Liver (tissue), 8 donors: ENCODE measurements at regions not wholly inside any gene's neighbourhood (a gene's known extent, or its start where the extent isn't known, plus 50 kb on each side); places are given as distances from the start of the nearest gene placed in this dataset.

Experiments
- DNase-seq: peaks from one replicate; pipeline ENCODE4 v3.0.0-alpha.2; 2017; ENCODE audit warnings: low spot score
- H3K27ac ChIP-seq, 2 donors: one replicate each; pipeline ENCODE4 v1.7.0; 2013; ENCODE audit warnings: inconsistent platforms in 2 of 2, low read length in 2 of 2, control low read depth in 1 of 2, low read depth in 1 of 2, mild to moderate bottlenecking in 1 of 2
- H3K27me3 ChIP-seq, 4 donors: one replicate each; pipeline versions ENCODE4 v1.6.1 to v1.7.0; 2013; ENCODE audit warnings: low read length in 3 of 4, inconsistent platforms in 1 of 4, mild to moderate bottlenecking in 1 of 4, moderate library complexity in 1 of 4; ENCODE audit not compliant: control insufficient read depth in 4 of 4, insufficient read depth in 4 of 4
- H3K36me3 ChIP-seq, 4 donors: one replicate each; pipeline versions ENCODE4 v1.6.1 to v1.7.0; 2013; ENCODE audit warnings: low read length in 3 of 4, mild to moderate bottlenecking in 3 of 4, low read depth in 1 of 4, moderate library complexity in 1 of 4; ENCODE audit not compliant: control insufficient read depth in 4 of 4, insufficient read depth in 3 of 4
- H3K4me1 ChIP-seq, 4 donors: one replicate each; pipeline versions ENCODE4 v1.6.1 to v1.7.0; 2013; ENCODE audit warnings: low read length in 3 of 4, mild to moderate bottlenecking in 3 of 4, moderate library complexity in 1 of 4; ENCODE audit not compliant: control insufficient read depth in 4 of 4, insufficient read depth in 4 of 4
- H3K4me3 ChIP-seq, 3 donors: one replicate each; pipeline versions ENCODE4 v1.6.1 to v1.7.0; 2013; ENCODE audit warnings: low read length in 3 of 3, control low read depth in 1 of 3, low read depth in 1 of 3, mild to moderate bottlenecking in 1 of 3
- H3K9ac ChIP-seq, 2 donors: one replicate each; pipeline ENCODE4 v1.7.0; 2013; ENCODE audit warnings: low read length in 2 of 2, mild to moderate bottlenecking in 2 of 2, moderate library complexity in 2 of 2, control low read depth in 1 of 2, low read depth in 1 of 2
- H3K9me3 ChIP-seq, 4 donors: one replicate each; pipeline versions ENCODE4 v1.6.1 to v1.7.0; 2013; ENCODE audit warnings: low read length in 3 of 4; ENCODE audit not compliant: control insufficient read depth in 4 of 4
- EGR1 ChIP-seq, 2 donors: IDR thresholded peaks; 2 replicates each; pipeline ENCODE4 v1.6.1; 2016 to 2018; ENCODE audit warnings: antibody characterized with exemption in 2 of 2, low read depth in 2 of 2
- FOXA1 ChIP-seq: IDR thresholded peaks from 2 replicates; pipeline ENCODE4 v1.6.1; 2016; ENCODE audit warnings: antibody characterized with exemption
- FOXA2 ChIP-seq: IDR thresholded peaks from 2 replicates; pipeline ENCODE4 v1.6.1; 2016; ENCODE audit warnings: antibody characterized with exemption
- GABPA ChIP-seq, 2 donors: IDR thresholded peaks in 1 of 2; conservative IDR thresholded peaks in 1 of 2; 2 replicates each; pipeline ENCODE4 v1.6.1; 2016; ENCODE audit warnings: antibody characterized with exemption in 2 of 2, mild to moderate bottlenecking in 1 of 2, moderate library complexity in 1 of 2
- HNF4A ChIP-seq, 2 donors: conservative IDR thresholded peaks; 2 replicates each; pipeline ENCODE4 v1.6.1; 2016; ENCODE audit warnings: antibody characterized with exemption in 2 of 2, mild to moderate bottlenecking in 2 of 2
- HNF4G ChIP-seq: IDR thresholded peaks from 2 replicates; pipeline ENCODE4 v1.6.1; 2016; ENCODE audit warnings: antibody characterized with exemption
- JUND ChIP-seq, 2 donors: IDR thresholded peaks; 2 replicates each; pipeline ENCODE4 v1.6.1; 2016; ENCODE audit warnings: antibody characterized with exemption in 2 of 2
- NR2F2 ChIP-seq: IDR thresholded peaks from 2 replicates; pipeline ENCODE4 v1.6.1; 2016; ENCODE audit warnings: antibody characterized with exemption
- RAD21 ChIP-seq, 2 donors: IDR thresholded peaks; 2 replicates each; pipeline ENCODE4 v1.6.1; 2016; ENCODE audit warnings: antibody characterized with exemption in 2 of 2, mild to moderate bottlenecking in 2 of 2
- RXRA ChIP-seq, 2 donors: IDR thresholded peaks; 2 replicates each; pipeline ENCODE4 v1.6.1; 2017 to 2018; ENCODE audit warnings: antibody characterized with exemption in 2 of 2, mild to moderate bottlenecking in 1 of 2
- SP1 ChIP-seq: IDR thresholded peaks from 2 replicates; pipeline ENCODE4 v1.6.1; 2018; ENCODE audit warnings: antibody characterized with exemption, mild to moderate bottlenecking
- TAF1 ChIP-seq: conservative IDR thresholded peaks from 2 replicates; pipeline ENCODE4 v1.6.1; 2016; ENCODE audit warnings: antibody characterized with exemption, mild to moderate bottlenecking
- YY1 ChIP-seq: IDR thresholded peaks from 2 replicates; pipeline ENCODE4 v1.6.1; 2016; ENCODE audit warnings: antibody characterized with exemption, mild to moderate bottlenecking
- WGBS: extraction: QIAGEN DNeasy Blood & Tissue Kit; methylation state at CpG from one replicate; pipeline ENCODE4 v1.1.7; 2013; 5-methylcytosine and 5-hydroxymethylcytosine counted together
- TF ChIP-seq, protein P1 (sequence below): fragments of 150-350 bp; IDR thresholded peaks from 2 replicates; pipeline ENCODE4 v1.5.1; 2017; ENCODE audit warnings: improper control_type of control experiment, low read depth, low read length; ENCODE audit not compliant: missing input control
- TF ChIP-seq, protein P2 (sequence below): IDR thresholded peaks from 2 replicates; pipeline ENCODE4 v1.6.1; 2016; ENCODE audit warnings: antibody characterized with exemption
- TF ChIP-seq, protein P3 (sequence below): IDR thresholded peaks from 2 replicates; pipeline ENCODE4 v1.6.1; 2016; ENCODE audit warnings: antibody characterized with exemption, mild to moderate bottlenecking
- TF ChIP-seq, protein P4 (sequence below): IDR thresholded peaks from 2 replicates; pipeline ENCODE4 v1.6.1; 2016; ENCODE audit warnings: antibody characterized with exemption
- TF ChIP-seq, protein P5 (sequence below): IDR thresholded peaks from 2 replicates; pipeline ENCODE4 v1.6.1; 2016; ENCODE audit warnings: antibody characterized with exemption
- donor health status: healthy.
- donor health status: healthy.
- donor health status: healthy.
- donor health status: healthy.
- donor health status: healthy.

DNA sequence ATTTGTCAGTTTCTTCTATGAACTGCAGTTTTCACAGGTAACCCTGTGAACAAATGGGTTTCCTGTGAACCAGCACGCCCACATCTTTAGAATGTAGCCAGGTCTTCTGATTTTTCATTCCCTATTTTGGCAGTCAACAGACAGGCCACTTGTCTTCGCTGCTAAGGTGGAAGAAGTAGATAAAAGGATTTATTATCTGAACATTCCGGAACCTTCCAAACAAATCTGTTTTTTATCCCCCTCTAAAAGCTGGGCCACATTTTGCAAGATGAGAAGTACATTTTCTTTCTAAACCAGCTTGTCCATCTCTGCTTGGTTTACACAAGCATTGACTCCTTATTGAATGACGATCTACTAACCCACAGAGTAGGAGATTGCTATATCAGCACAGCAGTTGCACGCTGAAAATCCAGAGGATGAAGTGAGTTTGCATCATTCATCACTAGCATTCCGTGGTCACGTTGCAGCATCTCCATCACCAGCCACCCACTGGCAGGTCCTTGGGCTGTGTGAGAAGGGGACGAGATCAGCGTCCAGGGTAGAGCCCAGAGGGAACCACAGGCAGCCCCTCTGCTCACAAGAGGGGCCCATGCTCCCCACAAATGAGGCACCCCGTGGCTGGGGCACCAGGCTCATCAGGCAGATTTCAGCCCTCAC lies 83.5 kb downstream of the TOMM20 start:
- DNase-seq = no peak
- Histone ChIP-seq H3K36me3 (no peaks in the 10 kb centered on the region), H3K9ac (no peak overlapping the region), H3K27me3 (no peaks in the 10 kb centered on the region), H3K4me3 (no peak overlapping the region), H3K9me3 (no peaks in the 10 kb centered on the region), H3K27ac (no peak overlapping the region), H3K4me1 (peaks cover 3 to 12% (median 8%) of the 10 kb centered on the region in 4 donors)
- 92% methylated on average over 10 of the region's 10 CpGs for WGBS
- TF ChIP-seq, protein P1, sequence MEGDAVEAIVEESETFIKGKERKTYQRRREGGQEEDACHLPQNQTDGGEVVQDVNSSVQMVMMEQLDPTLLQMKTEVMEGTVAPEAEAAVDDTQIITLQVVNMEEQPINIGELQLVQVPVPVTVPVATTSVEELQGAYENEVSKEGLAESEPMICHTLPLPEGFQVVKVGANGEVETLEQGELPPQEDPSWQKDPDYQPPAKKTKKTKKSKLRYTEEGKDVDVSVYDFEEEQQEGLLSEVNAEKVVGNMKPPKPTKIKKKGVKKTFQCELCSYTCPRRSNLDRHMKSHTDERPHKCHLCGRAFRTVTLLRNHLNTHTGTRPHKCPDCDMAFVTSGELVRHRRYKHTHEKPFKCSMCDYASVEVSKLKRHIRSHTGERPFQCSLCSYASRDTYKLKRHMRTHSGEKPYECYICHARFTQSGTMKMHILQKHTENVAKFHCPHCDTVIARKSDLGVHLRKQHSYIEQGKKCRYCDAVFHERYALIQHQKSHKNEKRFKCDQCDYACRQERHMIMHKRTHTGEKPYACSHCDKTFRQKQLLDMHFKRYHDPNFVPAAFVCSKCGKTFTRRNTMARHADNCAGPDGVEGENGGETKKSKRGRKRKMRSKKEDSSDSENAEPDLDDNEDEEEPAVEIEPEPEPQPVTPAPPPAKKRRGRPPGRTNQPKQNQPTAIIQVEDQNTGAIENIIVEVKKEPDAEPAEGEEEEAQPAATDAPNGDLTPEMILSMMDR = no peak
- no peak for TF ChIP-seq FOXA2
- TF ChIP-seq, protein P2, sequence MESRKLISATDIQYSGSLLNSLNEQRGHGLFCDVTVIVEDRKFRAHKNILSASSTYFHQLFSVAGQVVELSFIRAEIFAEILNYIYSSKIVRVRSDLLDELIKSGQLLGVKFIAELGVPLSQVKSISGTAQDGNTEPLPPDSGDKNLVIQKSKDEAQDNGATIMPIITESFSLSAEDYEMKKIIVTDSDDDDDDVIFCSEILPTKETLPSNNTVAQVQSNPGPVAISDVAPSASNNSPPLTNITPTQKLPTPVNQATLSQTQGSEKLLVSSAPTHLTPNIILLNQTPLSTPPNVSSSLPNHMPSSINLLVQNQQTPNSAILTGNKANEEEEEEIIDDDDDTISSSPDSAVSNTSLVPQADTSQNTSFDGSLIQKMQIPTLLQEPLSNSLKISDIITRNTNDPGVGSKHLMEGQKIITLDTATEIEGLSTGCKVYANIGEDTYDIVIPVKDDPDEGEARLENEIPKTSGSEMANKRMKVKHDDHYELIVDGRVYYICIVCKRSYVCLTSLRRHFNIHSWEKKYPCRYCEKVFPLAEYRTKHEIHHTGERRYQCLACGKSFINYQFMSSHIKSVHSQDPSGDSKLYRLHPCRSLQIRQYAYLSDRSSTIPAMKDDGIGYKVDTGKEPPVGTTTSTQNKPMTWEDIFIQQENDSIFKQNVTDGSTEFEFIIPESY = no peak
- TF ChIP-seq RXRA (IDR thresholded peaks at IDR 0.05) = no peak
- no peak for TF ChIP-seq YY1
- TF ChIP-seq JUND (IDR thresholded peaks at IDR 0.05) = no peak

DNA sequence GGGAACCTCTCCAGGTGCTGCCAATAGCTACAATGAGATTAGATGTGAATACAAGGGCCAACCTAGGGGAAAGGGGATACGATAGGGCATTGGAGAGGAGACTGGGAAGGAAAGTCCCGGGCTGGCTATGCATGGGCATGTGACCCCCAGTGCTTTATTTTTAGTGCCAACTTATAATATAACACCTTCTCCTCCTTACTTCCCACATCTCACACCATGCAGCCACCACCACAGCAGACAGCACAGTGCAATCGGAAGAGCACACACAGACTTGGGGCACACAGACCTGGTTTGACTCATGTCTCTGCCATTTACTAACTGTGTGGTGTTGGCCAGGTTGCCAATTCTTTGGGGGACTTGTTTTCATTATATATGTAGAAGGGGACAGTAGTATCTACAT lies 85.4 kb downstream of the TOMM20 start:
- Histone ChIP-seq H3K4me3 (no peak overlapping the region), H3K27ac (no peak overlapping the region), H3K9me3 (no peaks in the 10 kb centered on the region), H3K4me1 (peaks cover 3 to 10% (median 8%) of the 10 kb centered on the region in 4 donors), H3K27me3 (no peaks in the 10 kb centered on the region), H3K36me3 (no peaks in the 10 kb centered on the region), H3K9ac (no peak overlapping the region)
- WGBS = 92% methylated on average over 3 of the region's 3 CpGs
- TF ChIP-seq, protein P3, sequence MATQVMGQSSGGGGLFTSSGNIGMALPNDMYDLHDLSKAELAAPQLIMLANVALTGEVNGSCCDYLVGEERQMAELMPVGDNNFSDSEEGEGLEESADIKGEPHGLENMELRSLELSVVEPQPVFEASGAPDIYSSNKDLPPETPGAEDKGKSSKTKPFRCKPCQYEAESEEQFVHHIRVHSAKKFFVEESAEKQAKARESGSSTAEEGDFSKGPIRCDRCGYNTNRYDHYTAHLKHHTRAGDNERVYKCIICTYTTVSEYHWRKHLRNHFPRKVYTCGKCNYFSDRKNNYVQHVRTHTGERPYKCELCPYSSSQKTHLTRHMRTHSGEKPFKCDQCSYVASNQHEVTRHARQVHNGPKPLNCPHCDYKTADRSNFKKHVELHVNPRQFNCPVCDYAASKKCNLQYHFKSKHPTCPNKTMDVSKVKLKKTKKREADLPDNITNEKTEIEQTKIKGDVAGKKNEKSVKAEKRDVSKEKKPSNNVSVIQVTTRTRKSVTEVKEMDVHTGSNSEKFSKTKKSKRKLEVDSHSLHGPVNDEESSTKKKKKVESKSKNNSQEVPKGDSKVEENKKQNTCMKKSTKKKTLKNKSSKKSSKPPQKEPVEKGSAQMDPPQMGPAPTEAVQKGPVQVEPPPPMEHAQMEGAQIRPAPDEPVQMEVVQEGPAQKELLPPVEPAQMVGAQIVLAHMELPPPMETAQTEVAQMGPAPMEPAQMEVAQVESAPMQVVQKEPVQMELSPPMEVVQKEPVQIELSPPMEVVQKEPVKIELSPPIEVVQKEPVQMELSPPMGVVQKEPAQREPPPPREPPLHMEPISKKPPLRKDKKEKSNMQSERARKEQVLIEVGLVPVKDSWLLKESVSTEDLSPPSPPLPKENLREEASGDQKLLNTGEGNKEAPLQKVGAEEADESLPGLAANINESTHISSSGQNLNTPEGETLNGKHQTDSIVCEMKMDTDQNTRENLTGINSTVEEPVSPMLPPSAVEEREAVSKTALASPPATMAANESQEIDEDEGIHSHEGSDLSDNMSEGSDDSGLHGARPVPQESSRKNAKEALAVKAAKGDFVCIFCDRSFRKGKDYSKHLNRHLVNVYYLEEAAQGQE = no peak
- TF ChIP-seq, protein P1 = no peak
- TF ChIP-seq JUND (IDR thresholded peaks at IDR 0.05) = no peak
- TF ChIP-seq YY1 = no peak
- TF ChIP-seq RAD21 (IDR thresholded peaks at IDR 0.05) = no peak
- TF ChIP-seq TAF1 = no peak
- TF ChIP-seq RXRA (IDR thresholded peaks at IDR 0.05) = no peak
- no peak for TF ChIP-seq FOXA1
- no peak for TF ChIP-seq NR2F2
- TF ChIP-seq EGR1 (IDR thresholded peaks at IDR 0.05; ENCODE audit: low read depth in 2 of 2) = no peak
- no peak for TF ChIP-seq HNF4A (conservative IDR thresholded peaks at IDR 0.05)
- TF ChIP-seq, protein P2 = no peak
- TF ChIP-seq SP1 = no peak
- no peak for TF ChIP-seq GABPA (IDR thresholded peaks at IDR 0.05 in 1 of 2, conservative IDR thresholded peaks at IDR 0.05 in 1 of 2)
- no peak for TF ChIP-seq FOXA2
- TF ChIP-seq HNF4G = no peak
- TF ChIP-seq, protein P4, sequence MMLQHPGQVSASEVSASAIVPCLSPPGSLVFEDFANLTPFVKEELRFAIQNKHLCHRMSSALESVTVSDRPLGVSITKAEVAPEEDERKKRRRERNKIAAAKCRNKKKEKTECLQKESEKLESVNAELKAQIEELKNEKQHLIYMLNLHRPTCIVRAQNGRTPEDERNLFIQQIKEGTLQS = no peak
- TF ChIP-seq, protein P5, sequence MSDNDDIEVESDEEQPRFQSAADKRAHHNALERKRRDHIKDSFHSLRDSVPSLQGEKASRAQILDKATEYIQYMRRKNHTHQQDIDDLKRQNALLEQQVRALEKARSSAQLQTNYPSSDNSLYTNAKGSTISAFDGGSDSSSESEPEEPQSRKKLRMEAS = no peak
- DNase-seq = no peak
